ENCODE measurements at regions not wholly inside any gene's neighbourhood (a gene's known extent, or its start where the extent isn't known, plus 50 kb on each side); places are given as distances from the start of the nearest gene placed in this dataset.

DNA sequence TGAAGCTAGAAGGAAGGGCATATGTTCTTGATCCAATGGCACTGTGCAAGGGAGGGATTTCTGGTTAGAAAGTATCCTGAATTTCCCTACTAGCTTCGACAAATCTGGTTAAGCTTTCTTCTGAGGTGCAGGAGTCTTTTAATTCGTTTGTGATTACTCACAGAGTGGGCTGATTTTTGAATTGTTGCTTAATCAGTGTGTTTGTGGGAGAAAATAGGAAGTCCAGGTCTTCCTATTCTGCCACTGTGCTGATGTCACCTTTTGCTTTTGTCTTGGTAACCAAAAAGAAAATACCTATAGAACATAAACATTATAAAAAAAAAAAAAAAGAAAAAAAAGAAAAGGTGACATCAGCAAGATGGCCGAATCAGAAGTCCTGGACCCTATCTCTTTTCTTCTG, 1008.6 kb downstream of the TSN start:
- Histone ChIP-seq H3K36me3 (no peaks in the 10 kb centered on the region), H3K27ac (no peak overlapping the region), H3K9me3 (no peaks in the 10 kb centered on the region), H3K27me3 (replicated peaks; ENCODE audit: insufficient read depth) (no peaks in the 10 kb centered on the region), H3K4me1 (ENCODE audit: control insufficient read depth in 1 of 2, low read depth in 2 of 2) (no peaks in the 10 kb centered on the region), H3K4me3 (no peak overlapping the region)
- ATAC-seq (ENCODE audit: insufficient number of reproducible peaks, low FRiP score, low read depth) (no peak), DNase-seq (ENCODE audit: low spot score) (no peak)
- TF ChIP-seq, protein P1, sequence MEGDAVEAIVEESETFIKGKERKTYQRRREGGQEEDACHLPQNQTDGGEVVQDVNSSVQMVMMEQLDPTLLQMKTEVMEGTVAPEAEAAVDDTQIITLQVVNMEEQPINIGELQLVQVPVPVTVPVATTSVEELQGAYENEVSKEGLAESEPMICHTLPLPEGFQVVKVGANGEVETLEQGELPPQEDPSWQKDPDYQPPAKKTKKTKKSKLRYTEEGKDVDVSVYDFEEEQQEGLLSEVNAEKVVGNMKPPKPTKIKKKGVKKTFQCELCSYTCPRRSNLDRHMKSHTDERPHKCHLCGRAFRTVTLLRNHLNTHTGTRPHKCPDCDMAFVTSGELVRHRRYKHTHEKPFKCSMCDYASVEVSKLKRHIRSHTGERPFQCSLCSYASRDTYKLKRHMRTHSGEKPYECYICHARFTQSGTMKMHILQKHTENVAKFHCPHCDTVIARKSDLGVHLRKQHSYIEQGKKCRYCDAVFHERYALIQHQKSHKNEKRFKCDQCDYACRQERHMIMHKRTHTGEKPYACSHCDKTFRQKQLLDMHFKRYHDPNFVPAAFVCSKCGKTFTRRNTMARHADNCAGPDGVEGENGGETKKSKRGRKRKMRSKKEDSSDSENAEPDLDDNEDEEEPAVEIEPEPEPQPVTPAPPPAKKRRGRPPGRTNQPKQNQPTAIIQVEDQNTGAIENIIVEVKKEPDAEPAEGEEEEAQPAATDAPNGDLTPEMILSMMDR (IDR thresholded peaks at IDR 0.05) = no peak

DNA sequence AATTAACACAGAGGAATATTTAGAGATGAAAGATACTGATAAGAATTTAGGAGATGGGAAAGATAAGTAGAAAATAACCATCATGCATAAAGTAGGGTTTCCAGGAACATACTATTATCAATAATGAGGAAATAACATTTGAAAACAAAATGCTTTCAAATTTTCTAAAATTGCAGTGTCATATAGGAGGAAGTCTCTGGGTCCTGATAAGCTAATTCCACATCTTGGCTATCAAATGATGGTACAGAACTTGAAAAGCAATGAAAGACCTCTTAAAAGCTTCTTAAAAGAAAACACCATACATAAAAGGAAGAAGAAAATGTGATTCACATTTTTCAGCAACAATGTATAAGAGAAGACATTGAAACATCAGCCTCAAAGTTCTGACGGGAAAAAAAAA, 1024.8 kb downstream of the TSN start:
- ATAC-seq (ENCODE audit: insufficient number of reproducible peaks, low FRiP score, low read depth) (no peak), DNase-seq (ENCODE audit: low spot score) (no peak)
- H3K4me1 ChIP-seq (ENCODE audit: control insufficient read depth in 1 of 2, low read depth in 2 of 2) = no peaks in the 10 kb centered on the region
- H3K9me3 ChIP-seq = no peaks in the 10 kb centered on the region
- H3K36me3 ChIP-seq = no peaks in the 10 kb centered on the region
- no peak overlapping the region for H3K27ac ChIP-seq
- H3K27me3 ChIP-seq (replicated peaks; ENCODE audit: insufficient read depth) = no peaks in the 10 kb centered on the region
- no peak overlapping the region for H3K4me3 ChIP-seq
- TF ChIP-seq, protein P1 (IDR thresholded peaks at IDR 0.05) = no peak

GRCh38 chr2:122794100-122794499, 1038.6 kb downstream of the TSN start:
- H3K4me3 ChIP-seq = no peak overlapping the region
- no peak for DNase-seq (ENCODE audit: low spot score)
- H3K9me3 ChIP-seq = no peaks in the 10 kb centered on the region
- H3K4me1 ChIP-seq (ENCODE audit: control insufficient read depth in 1 of 2, low read depth in 2 of 2) = no peaks in the 10 kb centered on the region
- no peak overlapping the region for H3K27ac ChIP-seq
- H3K27me3 ChIP-seq (replicated peaks; ENCODE audit: insufficient read depth) = no peaks in the 10 kb centered on the region
- ATAC-seq (ENCODE audit: insufficient number of reproducible peaks, low FRiP score, low read depth) = no peak
- TF ChIP-seq, protein P1 (IDR thresholded peaks at IDR 0.05) = no peak
- no peaks in the 10 kb centered on the region for H3K36me3 ChIP-seq

GRCh38 chr2:122795763-122796162, 1040.3 kb downstream of the TSN start:
- TF ChIP-seq, protein P1 (IDR thresholded peaks at IDR 0.05) = no peak
- no peak overlapping the region for H3K27ac ChIP-seq
- no peaks in the 10 kb centered on the region for H3K36me3 ChIP-seq
- DNase-seq (ENCODE audit: low spot score) (no peak), ATAC-seq (ENCODE audit: insufficient number of reproducible peaks, low FRiP score, low read depth) (no peak)
- H3K27me3 ChIP-seq (replicated peaks; ENCODE audit: insufficient read depth) = no peaks in the 10 kb centered on the region
- no peaks in the 10 kb centered on the region for H3K9me3 ChIP-seq
- H3K4me3 ChIP-seq = no peak overlapping the region
- H3K4me1 ChIP-seq (ENCODE audit: control insufficient read depth in 1 of 2, low read depth in 2 of 2) = no peaks in the 10 kb centered on the region

- H3K27ac ChIP-seq = no peak overlapping the region
- no peaks in the 10 kb centered on the region for H3K27me3 ChIP-seq (replicated peaks; ENCODE audit: insufficient read depth)
- DNase-seq (ENCODE audit: low spot score) (no peak), ATAC-seq (ENCODE audit: insufficient number of reproducible peaks, low FRiP score, low read depth) (no peak)
- H3K4me1 ChIP-seq (ENCODE audit: control insufficient read depth in 1 of 2, low read depth in 2 of 2) = no peaks in the 10 kb centered on the region
- no peaks in the 10 kb centered on the region for H3K9me3 ChIP-seq
- H3K36me3 ChIP-seq = no peaks in the 10 kb centered on the region
- TF ChIP-seq, protein P1 (IDR thresholded peaks at IDR 0.05) = no peak
- H3K4me3 ChIP-seq = no peak overlapping the region
Observed at GRCh38 chr2:122799391-122799790, 1043.9 kb downstream of the TSN start.
